Keratinocyte (primary cell): ENCODE measurements at regions not wholly inside any gene's neighbourhood (a gene's known extent, or its start where the extent isn't known, plus 50 kb on each side); places are given as distances from the start of the nearest gene placed in this dataset.

Source experiments
- EZH2 ChIP-seq: IDR thresholded peaks from one replicate; pipeline ENCODE4 v1.6.1; 2012; ENCODE audit warnings: inconsistent platforms, mild to moderate bottlenecking, low read length, moderate library complexity
- TF ChIP-seq, protein P1 (sequence below), 3 experiments: IDR thresholded peaks in 1 of 3; conservative IDR thresholded peaks in 1 of 3; optimal IDR thresholded peaks in 1 of 3; 2 replicates in 2 of 3; 3 replicates in 1 of 3; pipeline versions ENCODE3 to v1.5.1; 2011; ENCODE audit warnings: low read length in 3 of 3, mild to moderate bottlenecking in 3 of 3, moderate library complexity in 2 of 3, control low read depth in 1 of 3, inconsistent platforms in 1 of 3; ENCODE audit not compliant: insufficient read depth in 2 of 3; ENCODE audit errors: extremely low read depth in 1 of 3

DNA sequence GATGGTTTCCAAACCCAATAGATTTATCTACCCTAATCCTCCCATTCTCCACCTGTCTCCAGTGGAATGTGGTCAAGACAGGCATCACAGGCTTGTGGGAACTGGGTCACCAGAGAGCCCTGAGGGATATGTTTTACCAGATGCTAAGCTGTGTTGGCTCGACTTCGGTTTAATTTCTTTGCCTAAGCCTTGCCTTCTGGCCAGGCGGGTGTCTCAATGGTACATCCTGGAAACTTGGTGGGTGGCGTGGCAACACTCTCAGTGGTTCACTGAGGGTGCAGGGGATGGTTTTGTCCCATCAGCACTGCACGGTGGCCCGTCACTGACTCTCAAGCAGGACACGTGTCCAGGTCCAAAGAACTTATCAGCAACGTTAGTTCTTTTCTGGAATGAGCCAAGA lies 192.2 kb downstream of the TENT4A start:
- TF ChIP-seq EZH2 = no peak
- TF ChIP-seq, protein P1, sequence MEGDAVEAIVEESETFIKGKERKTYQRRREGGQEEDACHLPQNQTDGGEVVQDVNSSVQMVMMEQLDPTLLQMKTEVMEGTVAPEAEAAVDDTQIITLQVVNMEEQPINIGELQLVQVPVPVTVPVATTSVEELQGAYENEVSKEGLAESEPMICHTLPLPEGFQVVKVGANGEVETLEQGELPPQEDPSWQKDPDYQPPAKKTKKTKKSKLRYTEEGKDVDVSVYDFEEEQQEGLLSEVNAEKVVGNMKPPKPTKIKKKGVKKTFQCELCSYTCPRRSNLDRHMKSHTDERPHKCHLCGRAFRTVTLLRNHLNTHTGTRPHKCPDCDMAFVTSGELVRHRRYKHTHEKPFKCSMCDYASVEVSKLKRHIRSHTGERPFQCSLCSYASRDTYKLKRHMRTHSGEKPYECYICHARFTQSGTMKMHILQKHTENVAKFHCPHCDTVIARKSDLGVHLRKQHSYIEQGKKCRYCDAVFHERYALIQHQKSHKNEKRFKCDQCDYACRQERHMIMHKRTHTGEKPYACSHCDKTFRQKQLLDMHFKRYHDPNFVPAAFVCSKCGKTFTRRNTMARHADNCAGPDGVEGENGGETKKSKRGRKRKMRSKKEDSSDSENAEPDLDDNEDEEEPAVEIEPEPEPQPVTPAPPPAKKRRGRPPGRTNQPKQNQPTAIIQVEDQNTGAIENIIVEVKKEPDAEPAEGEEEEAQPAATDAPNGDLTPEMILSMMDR (optimal IDR thresholded peaks at IDR 0.05 in 1 of 3, IDR thresholded peaks at IDR 0.05 in 1 of 3, conservative IDR thresholded peaks at IDR 0.05 in 1 of 3; ENCODE audit: extremely low read depth in 1 of 3, insufficient read depth in 2 of 3, low read length in 3 of 3) = no peak
